Naive thymus-derived CD4-positive, alpha-beta T cell (primary cell): ENCODE measurements at regions not wholly inside any gene's neighbourhood (a gene's known extent, or its start where the extent isn't known, plus 50 kb on each side); places are given as distances from the start of the nearest gene placed in this dataset.

Experiments used
- ATAC-seq: fragments of 150-1000 bp; cut with Tn5 transposase; 2 replicates; pipeline ENCODE4 v1.10.0; 2021; ENCODE audit warnings: mild to moderate bottlenecking, moderate library complexity
- CTCF ChIA-PET: fragments of 350-600 bp; sonication (Branson Sonifier 250); formaldehyde crosslinking; loops from one replicate; lab custom pipeline; 2021; ENCODE audit warnings: antibody characterized with exemption; lab: Charles Lee
- POLR2A ChIA-PET: fragments of 350-600 bp; sonication (Branson Sonifier 250); formaldehyde crosslinking; loops from one replicate; lab custom pipeline; 2021; ENCODE audit warnings: antibody characterized with exemption, inconsistent platforms; lab: Charles Lee
- DNase-seq, 9 donors: peaks; one replicate each; pipeline versions ENCODE4 v3.0.0 to v3.0.0-alpha.2; 2020 to 2022; ENCODE audit warnings: mixed read lengths in 1 of 9
- H3K27ac ChIP-seq: one replicate; pipeline ENCODE4 v1.7.0; 2013; ENCODE audit warnings: mild to moderate bottlenecking, low read depth, low read length, moderate library complexity
- H3K27me3 ChIP-seq, 2 donors: one replicate each; pipeline ENCODE4 v1.7.0; 2013; ENCODE audit warnings: low read length in 2 of 2, mild to moderate bottlenecking in 2 of 2, moderate library complexity in 2 of 2; ENCODE audit not compliant: control insufficient read depth in 2 of 2, insufficient read depth in 2 of 2
- H3K36me3 ChIP-seq, 3 experiments: 1 replicate in 2 of 3; 2 replicates in 1 of 3; pipeline ENCODE4 v1.7.0; 2013; ENCODE audit warnings: low read length in 3 of 3, mild to moderate bottlenecking in 3 of 3, moderate library complexity in 1 of 3; ENCODE audit not compliant: insufficient read depth in 3 of 3, control insufficient read depth in 2 of 3
- H3K4me1 ChIP-seq, 2 donors: one replicate each; pipeline ENCODE4 v1.7.0; 2013; ENCODE audit warnings: low read length in 2 of 2, mild to moderate bottlenecking in 2 of 2, moderate library complexity in 1 of 2; ENCODE audit not compliant: control insufficient read depth in 2 of 2, insufficient read depth in 2 of 2
- H3K4me3 ChIP-seq: 2 replicates; pipeline ENCODE4 v1.7.0; 2013; ENCODE audit warnings: mild to moderate bottlenecking, low read length
- H3K9me3 ChIP-seq, 3 experiments: 1 replicate in 2 of 3; 2 replicates in 1 of 3; pipeline ENCODE4 v1.7.0; 2013; ENCODE audit warnings: low read length in 3 of 3; ENCODE audit not compliant: control insufficient read depth in 2 of 3
- H3K27ac Mint-ChIP-seq, 9 donors: one replicate each; pipeline ENCODE4 v1.8.0; 2020 to 2022; ENCODE audit warnings: mixed read lengths in 9 of 9, mild to moderate bottlenecking in 8 of 9, moderate library complexity in 5 of 9, inconsistent platforms in 2 of 9
- H3K27me3 Mint-ChIP-seq, 5 donors: one replicate each; pipeline ENCODE4 v1.8.0; 2021 to 2022; ENCODE audit warnings: mixed read lengths in 5 of 5, mild to moderate bottlenecking in 1 of 5
- H3K36me3 Mint-ChIP-seq, 5 donors: one replicate each; pipeline ENCODE4 v1.8.0; 2020 to 2022; ENCODE audit warnings: mixed read lengths in 5 of 5, mild to moderate bottlenecking in 3 of 5, inconsistent platforms in 1 of 5
- H3K4me1 Mint-ChIP-seq, 7 donors: one replicate each; pipeline ENCODE4 v1.8.0; 2020 to 2022; ENCODE audit warnings: mixed read lengths in 7 of 7, mild to moderate bottlenecking in 3 of 7, inconsistent platforms in 1 of 7
- H3K4me3 Mint-ChIP-seq, 10 donors: one replicate each; pipeline ENCODE4 v1.8.0; 2020 to 2022; ENCODE audit warnings: mild to moderate bottlenecking in 10 of 10, mixed read lengths in 10 of 10, moderate library complexity in 6 of 10, inconsistent platforms in 2 of 10
- H3K9me3 Mint-ChIP-seq, 11 donors: one replicate each; pipeline ENCODE4 v1.8.0; 2020 to 2022; ENCODE audit warnings: mixed read lengths in 11 of 11, mild to moderate bottlenecking in 4 of 11, inconsistent platforms in 1 of 11, moderate library complexity in 1 of 11
- intact Hi-C, 2 donors: fragments of 100-400 bp; cut with micrococcal nuclease; formaldehyde crosslinking; loops; one replicate each; pipeline ENCODE4 v1.15.1; 2023

GRCh38 chr3:31284776-31285175, 247.9 kb upstream of the STT3B start:
- Mint-ChIP-seq H3K27ac (no peak overlapping the region), H3K36me3 (peaks cover 0 to 17% (median 0%) of the 10 kb centered on the region in 5 donors), H3K4me3 (no peak overlapping the region), H3K27me3 (no peaks in the 10 kb centered on the region), H3K9me3 (peaks cover 0 to 12% (median 0%) of the 10 kb centered on the region in 11 donors), H3K4me1 (peaks cover 6 to 26% (median 17%) of the 10 kb centered on the region in 7 donors)
- CTCF ChIA-PET, result no interaction called here
- ATAC-seq (no peak), DNase-seq (no peak)
- Histone ChIP-seq H3K36me3 (no peaks in the 10 kb centered on the region), H3K4me3 (no peak overlapping the region), H3K9me3 (no peaks in the 10 kb centered on the region), H3K27me3 (no peaks in the 10 kb centered on the region), H3K4me1 (no peaks in the 10 kb centered on the region), H3K27ac (no peak overlapping the region)
- intact Hi-C loops, result loop anchor here in 1 of 2 donors (5.0 kb wide), 1 partner anchor 57 kb away; no protein-coding TSS in a partner anchor
- POLR2A ChIA-PET, result interaction anchor here (1.2 kb wide), 1 partner anchor 12 kb away, joined by 4 read pairs; no protein-coding TSS in a partner anchor

GRCh38 chr3:31285833-31286486, 246.8 kb upstream of the STT3B start:
- no peak overlapping the region for H3K4me3 ChIP-seq
- Mint-ChIP-seq H3K36me3 (peaks cover 0 to 22% (median 0%) of the 10 kb centered on the region in 5 donors), H3K27me3 (no peaks in the 10 kb centered on the region), H3K27ac (no peak overlapping the region), H3K4me1 (peaks cover 8 to 37% (median 23%) of the 10 kb centered on the region in 7 donors), H3K4me3 (no peak overlapping the region), H3K9me3 (peaks cover 0 to 12% (median 0%) of the 10 kb centered on the region in 11 donors)
- no peak for DNase-seq
- ChIA-PET POLR2A (no interaction called here), CTCF (interaction anchor here (0.5 kb wide), 1 partner anchor 319 kb away, joined by 4 read pairs; no protein-coding TSS in a partner anchor)
- H3K27me3 ChIP-seq, result no peaks in the 10 kb centered on the region
- intact Hi-C loops, result loop anchor here in 1 of 2 donors (5.0 kb wide), 1 partner anchor 59 kb away; no protein-coding TSS in a partner anchor
- H3K27ac ChIP-seq, result no peak overlapping the region
- H3K36me3 ChIP-seq, result no peaks in the 10 kb centered on the region
- H3K9me3 ChIP-seq, result no peaks in the 10 kb centered on the region
- no peaks in the 10 kb centered on the region for H3K4me1 ChIP-seq
- no peak for ATAC-seq

GRCh38 chr3:31288224-31288623, 244.5 kb upstream of the STT3B start:
- intact Hi-C loops, result loop anchor here in 1 of 2 donors (2.0 to 5.0 kb wide), 2 partner anchors 61 to 73 kb away; no protein-coding TSS in a partner anchor
- no peak for ATAC-seq
- Mint-ChIP-seq H3K4me1 (peaks cover 6 to 39% (median 23%) of the 10 kb centered on the region in 7 donors), H3K9me3 (peaks cover 0 to 6% (median 0%) of the 10 kb centered on the region in 11 donors), H3K4me3 (peak overlapping the region in 1 of 10 donors; percentile 53), H3K27me3 (no peaks in the 10 kb centered on the region), H3K27ac (peak overlapping the region in 1 of 9 donors; percentile 75), H3K36me3 (peaks cover 0 to 24% (median 0%) of the 10 kb centered on the region in 5 donors)
- no peak overlapping the region for H3K4me3 ChIP-seq
- POLR2A ChIA-PET, result no interaction called here
- CTCF ChIA-PET, result no interaction called here
- no peaks in the 10 kb centered on the region for H3K36me3 ChIP-seq
- DNase-seq, result no peak
- no peaks in the 10 kb centered on the region for H3K9me3 ChIP-seq
- H3K4me1 ChIP-seq, result no peaks in the 10 kb centered on the region
- no peak overlapping the region for H3K27ac ChIP-seq
- H3K27me3 ChIP-seq, result no peaks in the 10 kb centered on the region

GRCh38 chr3:31288641-31289100, 244.1 kb upstream of the STT3B start:
- ChIA-PET POLR2A (no interaction called here), CTCF (no interaction called here)
- Histone ChIP-seq H3K4me3 (no peak overlapping the region), H3K9me3 (no peaks in the 10 kb centered on the region), H3K4me1 (no peaks in the 10 kb centered on the region), H3K27ac (no peak overlapping the region), H3K27me3 (no peaks in the 10 kb centered on the region), H3K36me3 (no peaks in the 10 kb centered on the region)
- intact Hi-C loops, result loop anchor here in 1 of 2 donors (2.0 to 5.0 kb wide), 2 partner anchors 61 to 74 kb away; no protein-coding TSS in a partner anchor
- Mint-ChIP-seq H3K27me3 (no peaks in the 10 kb centered on the region), H3K36me3 (peaks cover 0 to 22% (median 0%) of the 10 kb centered on the region in 5 donors), H3K9me3 (peaks cover 0 to 3% (median 0%) of the 10 kb centered on the region in 11 donors), H3K4me3 (peak overlapping the region in 1 of 10 donors; percentile 53), H3K27ac (peak overlapping the region in 1 of 9 donors; percentile 75), H3K4me1 (peaks cover 6 to 39% (median 23%) of the 10 kb centered on the region in 7 donors)
- ATAC-seq (no peak), DNase-seq (peak in 1 of 9 donors; percentile 55)

- Mint-ChIP-seq H3K36me3 (peaks cover 0 to 20% (median 0%) of the 10 kb centered on the region in 5 donors), H3K4me3 (peak overlapping the region in 1 of 10 donors; percentile 51), H3K9me3 (no peaks in the 10 kb centered on the region), H3K27ac (peak overlapping the region in 3 of 9 donors; percentile 39 to 41 (median 40)), H3K4me1 (peaks cover 6 to 39% (median 23%) of the 10 kb centered on the region in 7 donors), H3K27me3 (no peaks in the 10 kb centered on the region)
- no peaks in the 10 kb centered on the region for H3K36me3 ChIP-seq
- H3K4me3 ChIP-seq, result no peak overlapping the region
- H3K9me3 ChIP-seq, result no peaks in the 10 kb centered on the region
- H3K4me1 ChIP-seq, result no peaks in the 10 kb centered on the region
- CTCF ChIA-PET, result no interaction called here
- intact Hi-C loops, result loop anchor here in 1 of 2 donors (2.0 to 5.0 kb wide), 2 partner anchors 62 to 75 kb away; no protein-coding TSS in a partner anchor
- H3K27ac ChIP-seq, result no peak overlapping the region
- H3K27me3 ChIP-seq, result no peaks in the 10 kb centered on the region
- ATAC-seq (no peak), DNase-seq (no peak)
- POLR2A ChIA-PET, result no interaction called here
Measured at GRCh38 chr3:31289584-31289983, 243.1 kb upstream of the STT3B start.

GRCh38 chr3:31290046-31290445, 242.7 kb upstream of the STT3B start:
- Mint-ChIP-seq H3K9me3 (no peaks in the 10 kb centered on the region), H3K27me3 (no peaks in the 10 kb centered on the region), H3K4me1 (peaks cover 6 to 39% (median 27%) of the 10 kb centered on the region in 7 donors), H3K4me3 (no peak overlapping the region), H3K27ac (peak overlapping the region in 2 of 9 donors; percentile 39 to 74), H3K36me3 (peaks cover 0 to 20% (median 0%) of the 10 kb centered on the region in 5 donors)
- intact Hi-C loops, result no loop called here
- ChIA-PET POLR2A (no interaction called here), CTCF (no interaction called here)
- Histone ChIP-seq H3K36me3 (no peaks in the 10 kb centered on the region), H3K4me3 (no peak overlapping the region), H3K4me1 (no peaks in the 10 kb centered on the region), H3K27ac (no peak overlapping the region), H3K27me3 (no peaks in the 10 kb centered on the region), H3K9me3 (no peaks in the 10 kb centered on the region)
- DNase-seq (no peak), ATAC-seq (no peak)
